ENCODE measurements at regions not wholly inside any gene's neighbourhood (a gene's known extent, or its start where the extent isn't known, plus 50 kb on each side); places are given as distances from the start of the nearest gene placed in this dataset.
A peak's percentile ranks its signal among the peaks of the same experiment; 100 is the strongest.
"Not testable (repeated sequence)": the region's sequence is repeated elsewhere in the genome, so short reads cannot be mapped to it uniquely, and the experiment has no call there.

DNA sequence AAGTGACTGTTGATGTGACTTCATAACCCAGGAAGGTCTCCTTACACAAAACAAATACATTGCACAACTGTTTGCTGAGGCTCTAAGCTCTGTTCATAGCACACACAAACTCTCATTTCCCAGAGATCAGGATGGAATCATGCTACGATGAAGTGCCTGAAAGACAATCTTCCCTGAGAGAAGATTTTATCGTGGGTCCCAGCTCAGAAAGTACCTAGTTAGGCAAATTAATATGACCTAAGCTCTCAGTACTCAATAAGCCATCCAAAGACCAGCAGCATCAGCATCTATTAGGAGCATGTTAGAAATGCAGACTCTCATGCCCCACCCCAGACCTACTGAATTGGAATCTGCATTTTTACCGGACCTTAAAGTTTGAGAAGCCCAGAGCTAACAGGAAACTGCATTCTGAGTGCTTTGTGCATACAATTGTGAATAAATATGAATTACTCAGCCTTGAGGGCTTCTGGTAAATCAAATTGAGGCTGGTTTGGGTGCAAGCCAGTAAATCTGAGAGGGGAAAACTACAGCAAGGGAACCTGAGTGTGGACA, 161.5 kb upstream of the C2CD4B start:
- DNase-seq, result no peak

DNA sequence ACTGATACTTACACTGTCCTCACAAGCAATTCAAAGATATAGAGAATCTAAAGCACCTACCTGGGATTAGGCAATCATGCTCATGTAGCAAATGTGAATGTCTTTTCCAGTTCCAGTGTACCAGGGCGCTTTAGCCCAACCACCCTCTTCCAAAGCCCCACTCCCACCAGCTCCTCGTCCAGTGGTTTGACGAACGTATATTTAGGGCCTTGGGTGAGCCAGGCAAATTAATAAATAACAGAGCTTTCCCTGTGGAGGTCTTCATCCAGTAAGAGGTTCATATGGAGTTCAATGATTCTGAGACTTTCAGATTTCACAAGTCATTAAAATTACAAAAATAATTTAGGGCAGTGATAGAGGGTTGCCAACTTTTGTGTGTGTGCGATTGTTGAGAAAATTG, 162.3 kb upstream of the C2CD4B start:
- DNase-seq, result no peak

DNA sequence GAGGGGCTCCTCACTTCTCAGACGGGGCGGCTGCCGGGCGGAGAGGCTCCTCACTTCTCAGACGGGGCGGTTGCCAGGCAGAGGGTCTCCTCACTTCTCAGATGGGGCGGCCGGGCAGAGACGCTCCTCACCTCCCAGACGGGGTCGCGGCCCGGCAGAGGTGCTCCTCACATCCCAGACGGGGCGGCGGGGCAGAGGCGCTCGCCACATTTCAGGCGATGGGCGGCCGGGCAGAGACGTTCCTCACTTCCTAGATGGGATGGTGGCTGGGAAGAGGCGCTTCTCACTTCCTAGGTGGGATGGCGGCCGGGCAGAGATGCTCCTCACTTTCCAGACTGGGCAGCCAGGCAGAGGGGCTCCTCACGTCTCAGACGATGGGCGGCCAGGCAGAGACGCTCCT, 167.4 kb upstream of the C2CD4B start:
- not testable (repeated sequence) for DNase-seq

DNA sequence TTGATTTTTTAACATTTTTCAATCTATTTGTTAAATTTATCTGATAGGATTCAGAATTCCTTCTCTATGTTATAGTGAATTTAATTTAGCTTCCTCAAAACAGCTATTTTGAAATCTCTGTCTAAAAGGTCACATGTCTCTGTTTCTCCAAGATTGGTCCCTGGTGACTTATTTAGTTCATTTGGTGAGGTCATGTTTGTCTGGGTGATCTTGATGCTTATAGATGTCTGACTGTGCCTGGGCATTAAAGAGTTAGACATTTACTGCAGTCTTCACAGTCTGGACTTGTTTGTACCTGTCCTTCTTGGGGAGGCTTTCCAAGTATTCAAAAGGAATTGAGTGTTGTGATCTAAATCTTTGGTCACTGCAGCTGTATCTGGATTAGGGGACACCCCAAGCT, 169.5 kb upstream of the C2CD4B start:
- no peak for DNase-seq

DNA sequence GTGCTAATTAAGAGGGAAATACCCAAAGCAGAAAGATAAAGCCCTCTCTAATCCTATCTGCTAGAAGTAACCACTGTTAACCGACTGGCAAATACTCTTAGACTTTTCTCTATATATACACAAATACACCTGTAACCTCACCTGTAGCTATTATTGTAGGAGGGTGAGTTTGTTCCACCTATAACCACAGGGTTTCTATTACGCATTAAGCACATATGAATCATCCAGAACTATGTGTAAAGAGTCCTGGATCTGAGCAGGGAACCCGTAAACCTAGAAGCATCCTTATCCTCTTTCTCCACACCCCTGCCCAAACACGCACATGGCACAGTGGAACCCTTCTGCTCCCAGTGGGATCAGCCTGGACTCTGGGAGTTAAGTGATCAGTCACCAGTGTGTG, 172.8 kb upstream of the C2CD4B start:
- no peak for DNase-seq

DNA sequence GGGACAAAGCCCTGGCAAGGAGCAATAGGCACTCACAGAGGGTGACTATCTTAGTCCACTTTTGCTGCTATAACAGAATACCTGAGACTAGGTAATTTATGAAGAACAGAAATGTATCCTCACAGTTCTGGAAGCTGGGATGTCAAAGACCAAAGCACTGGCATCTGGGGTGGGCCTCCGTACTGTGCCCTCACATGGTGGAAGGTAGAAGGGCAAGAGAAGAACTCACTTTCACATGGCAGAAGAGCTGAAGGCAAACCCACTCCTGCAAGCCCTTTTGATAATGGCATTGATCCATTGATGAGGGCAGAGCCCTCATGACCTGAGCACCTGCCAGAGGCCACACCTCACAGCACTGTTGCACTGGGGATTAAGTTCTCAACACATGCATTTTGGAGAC, 173.4 kb upstream of the C2CD4B start:
- DNase-seq, result no peak

DNA sequence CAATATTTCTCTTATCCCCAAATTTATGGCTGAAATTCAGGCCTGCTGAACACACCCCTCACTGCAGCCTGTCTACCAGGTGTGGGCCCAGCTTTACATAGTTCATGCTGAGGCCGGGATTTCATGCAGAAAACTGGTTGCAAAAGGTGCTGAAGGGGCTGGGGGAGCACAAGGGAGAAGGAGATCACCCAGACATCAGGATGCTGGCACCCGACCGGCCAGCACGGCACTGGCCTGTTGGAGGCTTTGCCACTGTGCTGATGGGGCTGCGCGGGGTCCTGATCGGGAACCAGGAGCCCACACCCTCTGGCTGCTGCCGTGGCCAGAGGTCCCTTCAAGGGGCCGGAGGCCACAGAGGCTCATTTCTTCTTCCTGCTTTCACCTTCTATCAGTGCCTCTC, 177.9 kb upstream of the C2CD4B start:
- DNase-seq, result no peak

DNA sequence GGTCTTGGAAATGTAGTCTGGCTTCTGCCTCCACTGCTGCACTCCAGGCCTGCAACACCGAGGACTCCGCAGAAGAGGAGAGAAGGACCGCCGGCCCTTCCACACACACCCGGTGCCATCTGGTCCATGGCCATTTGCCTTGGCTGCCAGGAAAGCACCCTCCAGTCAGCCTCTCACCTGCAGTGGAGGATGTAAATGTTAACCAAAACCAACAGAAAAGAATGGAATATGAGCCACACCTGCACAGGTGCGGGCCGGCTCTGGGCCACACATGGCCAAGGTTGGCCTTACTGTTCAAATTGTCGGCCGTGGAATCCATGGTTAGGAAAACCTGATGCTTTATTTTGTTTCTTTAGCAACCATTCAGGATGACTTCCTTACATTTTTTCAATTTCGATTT, 178.3 kb upstream of the C2CD4B start:
- no peak for DNase-seq

DNA sequence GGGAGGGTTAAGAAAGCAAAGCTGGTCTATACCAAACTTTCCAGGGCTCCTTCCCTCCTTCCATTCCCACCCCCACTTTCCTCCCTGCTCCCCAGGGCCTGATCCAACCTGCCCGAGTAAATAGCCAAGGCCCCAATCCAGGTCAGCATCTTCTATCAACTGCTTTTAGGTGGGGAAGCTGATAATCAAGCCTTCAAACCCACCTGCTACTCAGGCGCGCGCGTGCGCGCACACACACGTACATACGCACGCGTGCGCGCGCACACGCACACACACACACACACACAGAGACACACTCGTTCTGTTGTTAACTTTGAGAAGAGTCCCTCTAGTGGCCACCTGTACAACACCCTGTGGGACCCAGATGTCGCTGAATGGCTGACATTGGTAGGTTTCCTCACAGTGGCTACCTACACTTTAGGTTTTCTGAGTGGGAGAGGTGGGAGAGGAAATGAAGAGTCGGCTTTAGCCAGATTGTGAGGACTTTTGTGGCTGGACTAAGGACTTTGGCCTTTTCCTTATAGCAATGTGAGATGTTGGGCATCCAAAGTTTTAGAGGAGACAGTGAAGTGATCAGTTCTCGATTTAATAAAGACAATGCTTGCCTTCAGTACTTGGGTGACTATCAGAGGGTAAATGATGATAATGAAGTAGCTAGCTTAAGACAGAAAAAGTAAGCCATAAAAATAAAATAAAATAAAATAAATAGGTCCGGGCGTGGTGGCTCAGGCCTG, 179.9 kb upstream of the C2CD4B start:
- peak; percentile 10 to 19 for DNase-seq

DNA sequence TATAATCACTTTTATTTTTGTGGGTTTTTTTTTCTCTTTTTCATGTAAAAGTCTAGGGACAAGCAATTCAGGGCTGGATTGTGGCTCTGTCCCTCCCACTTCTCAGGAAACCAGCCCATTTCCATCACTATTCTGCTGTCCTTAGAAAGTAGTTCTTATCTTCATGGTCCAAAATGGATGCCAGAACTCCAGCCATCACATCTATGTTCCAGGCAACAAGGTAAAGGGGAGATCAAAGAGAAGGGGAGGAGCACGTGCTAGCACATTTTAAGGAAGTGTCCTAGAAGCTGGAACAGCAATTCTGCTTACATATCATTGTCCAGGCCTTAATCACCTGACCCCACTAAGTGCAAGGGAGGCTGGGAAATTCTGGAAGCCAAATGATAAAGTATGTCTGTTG, 181.1 kb upstream of the C2CD4B start:
- DNase-seq, result no peak

DNA sequence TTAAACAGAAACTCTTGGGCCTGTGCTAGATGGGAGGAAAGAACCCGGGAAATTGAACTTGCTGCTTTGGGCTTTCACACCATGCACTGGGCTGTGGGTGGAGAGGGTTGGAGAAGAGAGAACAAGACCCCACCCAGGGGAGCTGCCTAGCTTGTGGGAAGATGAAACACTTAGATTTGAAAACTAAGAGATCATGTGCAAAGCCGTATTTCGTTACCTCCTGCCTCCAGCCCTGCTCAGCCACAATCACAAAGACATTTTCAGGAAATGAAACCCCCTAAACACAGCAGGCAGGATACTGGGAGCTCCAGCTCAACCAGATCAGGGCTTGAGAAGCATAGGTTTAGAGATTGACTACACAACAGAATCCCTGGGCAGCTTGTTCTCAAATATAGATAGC, 183.0 kb upstream of the C2CD4B start:
- no peak for DNase-seq

DNA sequence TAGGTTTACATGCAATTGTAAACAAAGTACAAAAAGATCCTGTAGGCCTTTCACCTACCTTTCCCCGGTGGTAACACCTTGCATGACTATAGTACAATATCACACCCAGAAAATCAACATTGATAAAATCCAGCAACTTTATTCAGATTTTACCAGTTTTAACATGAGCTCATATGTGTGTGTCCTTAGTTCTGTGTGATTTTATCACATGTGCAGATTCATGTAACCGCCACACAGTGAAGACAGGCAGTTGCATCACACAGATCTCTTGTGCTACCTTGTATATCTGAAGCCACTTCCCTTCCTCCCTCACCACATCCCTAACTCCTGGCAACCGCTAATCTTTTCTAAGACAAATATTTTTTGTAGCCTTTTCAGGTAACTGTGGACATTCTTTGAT, 183.5 kb upstream of the C2CD4B start:
- no peak for DNase-seq

DNA sequence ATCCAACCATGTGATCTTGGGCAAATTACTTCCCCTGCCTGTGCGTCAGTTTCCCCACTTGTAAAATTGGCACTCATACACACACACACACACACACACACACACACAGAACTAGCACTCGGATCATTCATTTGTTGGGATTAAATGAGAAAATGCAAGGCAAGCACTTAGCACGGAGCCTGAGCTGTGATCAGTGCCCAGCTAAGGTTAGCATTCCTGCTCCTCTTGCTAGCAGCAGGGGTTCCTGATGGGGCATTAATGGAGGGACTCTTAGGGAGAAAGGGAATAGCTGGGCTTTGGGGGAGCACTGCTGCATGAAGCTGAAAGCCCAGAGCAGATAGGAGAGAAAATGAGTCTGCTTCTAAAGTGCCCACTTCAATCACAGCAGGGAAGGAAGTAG, 187.7 kb upstream of the C2CD4B start:
- no peak for DNase-seq

DNA sequence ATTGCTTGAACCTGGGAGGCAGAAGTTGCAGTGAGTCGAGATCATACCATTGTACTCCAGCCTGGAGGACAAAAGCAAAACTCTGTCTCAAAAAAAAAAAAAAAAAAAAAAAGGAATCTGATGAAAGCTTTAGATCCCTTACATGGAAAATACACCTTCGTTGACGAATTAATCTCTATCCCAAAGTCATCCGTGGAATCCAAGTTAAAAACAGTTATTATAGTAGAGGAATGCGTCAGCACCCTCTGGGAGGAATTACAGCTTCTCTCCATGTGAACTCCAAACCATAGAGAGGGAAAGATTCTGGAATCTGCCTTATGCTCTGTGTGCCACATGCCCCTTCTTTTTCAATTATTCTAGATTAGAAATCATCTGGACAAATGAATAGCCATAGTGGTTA, 192.3 kb upstream of the C2CD4B start:
- no peak for DNase-seq

DNA sequence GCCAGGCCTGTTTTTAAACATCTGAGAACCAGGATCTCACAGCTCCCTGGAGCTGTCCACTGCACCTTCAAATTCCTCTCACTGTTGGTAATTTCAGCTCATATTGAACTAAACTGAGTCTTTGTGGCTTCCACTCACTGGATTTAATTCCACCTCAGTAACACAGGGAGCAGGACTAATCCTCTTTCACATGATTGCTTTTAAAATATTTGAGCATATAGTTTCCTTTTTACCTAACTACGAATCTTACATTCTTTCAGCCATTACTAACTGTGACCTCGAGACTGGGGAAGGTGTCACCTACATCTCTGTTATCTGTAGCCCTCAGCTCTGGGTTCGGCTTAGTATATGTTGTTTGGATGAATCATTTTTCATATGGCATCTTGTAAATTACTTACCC, 194.3 kb upstream of the C2CD4B start:
- no peak for DNase-seq

DNA sequence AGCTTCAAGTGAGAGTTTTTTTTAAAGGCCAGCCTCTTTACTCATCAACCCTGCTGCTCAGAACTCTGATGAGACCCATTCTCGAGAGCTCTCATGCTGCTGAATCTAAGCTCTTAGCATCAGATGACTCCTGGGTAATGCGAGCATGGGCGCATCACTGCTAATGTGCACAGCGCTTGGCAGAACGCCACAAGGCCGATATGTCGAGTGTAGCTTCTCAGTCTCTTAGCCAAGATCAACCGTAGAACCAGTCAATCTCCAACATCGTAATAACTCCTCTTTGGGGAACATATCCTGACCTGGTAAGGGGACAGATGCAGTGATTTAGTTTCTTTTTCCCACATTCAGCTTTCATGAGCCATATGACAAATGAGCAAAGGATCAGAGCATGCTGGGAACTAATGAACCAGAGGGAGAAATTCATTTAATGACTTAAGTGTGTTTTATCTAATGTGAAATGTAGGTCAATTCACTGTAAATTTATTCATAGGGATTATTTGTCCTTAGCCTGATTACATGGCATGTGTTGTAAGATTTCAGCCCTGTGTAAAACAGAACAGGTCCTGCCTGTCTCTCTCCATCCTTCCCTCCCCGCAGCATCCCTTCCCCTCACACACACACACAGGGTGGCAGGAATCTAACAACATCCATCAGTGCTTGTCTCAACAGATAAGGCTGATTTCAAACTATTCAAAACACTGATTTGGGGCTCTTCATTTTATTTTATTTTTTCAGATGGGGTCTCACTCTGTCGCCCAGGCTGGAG, 195.4 kb upstream of the C2CD4B start:
- no peak for DNase-seq

DNA sequence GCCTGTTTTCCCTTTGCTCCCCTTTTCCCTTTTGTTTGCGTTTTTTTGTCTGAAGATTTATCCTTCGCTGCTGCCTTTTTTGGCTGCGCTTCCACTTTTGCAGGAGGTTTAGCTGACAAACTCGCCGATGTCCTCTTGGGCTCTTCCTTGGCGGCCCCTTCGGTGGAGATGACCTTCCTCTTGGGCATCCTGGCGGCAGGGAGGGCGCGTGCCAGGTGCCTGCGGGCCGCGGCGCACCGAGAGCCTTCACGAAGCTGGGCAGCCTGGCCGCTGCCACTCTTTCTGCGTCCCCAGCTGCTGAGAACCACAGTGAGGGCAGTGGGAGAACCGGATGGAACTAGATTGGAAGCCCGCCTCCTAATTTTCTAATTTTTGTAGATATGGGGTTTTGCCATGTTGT, 197.1 kb upstream of the C2CD4B start:
- DNase-seq, result no peak

DNA sequence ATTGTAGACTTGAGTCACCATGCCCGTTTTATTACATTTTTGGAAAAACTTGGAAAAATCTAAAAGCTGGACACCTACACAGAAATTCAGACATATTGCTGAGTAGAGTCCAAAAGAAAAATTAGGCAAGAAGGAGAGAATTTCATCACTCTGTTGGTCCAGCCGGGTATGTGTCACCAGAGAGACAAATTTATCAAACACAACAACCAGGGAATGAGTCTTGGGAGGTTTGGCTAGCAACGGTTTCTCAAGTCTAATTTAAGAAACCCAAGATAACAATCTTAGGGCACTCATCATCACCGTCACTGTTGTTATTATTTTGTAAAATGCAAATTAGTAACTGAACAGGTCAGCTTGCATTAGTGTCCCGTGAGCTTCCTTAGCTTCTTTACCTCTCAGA, 197.5 kb upstream of the C2CD4B start:
- no peak for DNase-seq

DNA sequence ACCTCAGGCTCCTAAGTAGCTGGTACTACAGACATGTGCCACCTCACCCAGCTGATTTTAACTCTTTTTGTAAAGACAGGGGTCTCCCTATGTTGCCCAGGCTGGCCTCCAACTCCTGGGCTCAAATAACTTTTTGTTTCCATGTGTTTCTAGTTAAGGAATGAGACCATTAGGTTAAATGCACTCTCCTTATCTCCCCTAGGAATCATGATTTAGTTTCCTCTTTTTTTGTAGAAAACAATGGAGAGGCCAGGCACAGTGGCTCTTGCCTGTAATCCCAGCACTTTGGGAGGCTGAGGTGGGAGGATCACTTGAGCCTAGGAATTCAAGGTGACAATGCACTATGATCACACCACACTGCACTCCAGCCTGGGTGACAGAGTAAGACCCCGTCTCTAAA, 198.8 kb upstream of the C2CD4B start:
- DNase-seq, result no peak

DNA sequence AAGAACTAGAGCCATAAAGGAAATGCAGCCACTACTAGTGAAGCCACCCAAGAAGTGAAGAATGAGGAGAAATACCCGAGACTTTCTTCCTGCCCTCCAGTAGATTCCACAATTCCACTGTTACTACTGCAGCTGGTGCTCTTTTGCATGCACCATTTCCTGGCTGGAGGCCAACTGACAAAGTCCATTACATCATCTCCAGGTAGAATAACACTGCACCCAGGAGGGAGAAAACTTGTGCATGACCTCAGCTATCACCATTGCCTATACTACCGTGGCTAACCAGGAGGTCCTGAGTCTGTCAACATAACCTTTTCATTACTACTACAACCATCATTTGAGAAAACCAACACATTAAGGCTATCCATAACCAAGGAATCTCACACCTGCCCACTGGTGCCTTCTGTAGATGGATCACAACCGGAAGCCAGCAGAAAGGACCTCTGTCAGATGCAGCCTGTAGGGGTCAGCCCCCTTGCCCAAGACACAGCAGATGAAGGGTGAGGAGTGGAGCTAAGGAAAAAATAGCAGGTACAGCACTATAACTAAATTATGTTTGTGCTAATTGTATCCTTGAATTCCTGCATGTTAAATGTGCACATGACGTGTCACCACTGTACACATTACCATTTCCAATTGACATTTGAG, 200.8 kb upstream of the C2CD4B start:
- DNase-seq, result no peak

DNA sequence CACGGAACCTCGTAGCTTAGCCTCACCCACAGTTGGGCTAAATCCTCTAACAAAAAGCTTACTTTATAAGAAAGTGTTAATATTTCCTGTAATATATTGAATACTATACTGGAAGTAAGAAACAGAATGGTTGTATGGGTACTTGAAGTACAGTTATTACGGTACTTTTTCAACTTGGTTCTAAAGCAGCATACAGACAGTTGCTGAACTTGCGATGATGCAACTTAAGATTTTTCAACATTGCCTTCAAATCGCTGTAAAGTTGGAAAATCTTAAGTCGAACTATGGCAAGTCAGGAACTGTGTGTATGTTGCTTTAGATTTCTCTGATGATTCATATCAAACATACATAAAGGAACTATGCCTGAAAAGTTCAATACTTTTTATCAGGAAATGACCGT, 204.4 kb upstream of the C2CD4B start:
- DNase-seq, result no peak

DNA sequence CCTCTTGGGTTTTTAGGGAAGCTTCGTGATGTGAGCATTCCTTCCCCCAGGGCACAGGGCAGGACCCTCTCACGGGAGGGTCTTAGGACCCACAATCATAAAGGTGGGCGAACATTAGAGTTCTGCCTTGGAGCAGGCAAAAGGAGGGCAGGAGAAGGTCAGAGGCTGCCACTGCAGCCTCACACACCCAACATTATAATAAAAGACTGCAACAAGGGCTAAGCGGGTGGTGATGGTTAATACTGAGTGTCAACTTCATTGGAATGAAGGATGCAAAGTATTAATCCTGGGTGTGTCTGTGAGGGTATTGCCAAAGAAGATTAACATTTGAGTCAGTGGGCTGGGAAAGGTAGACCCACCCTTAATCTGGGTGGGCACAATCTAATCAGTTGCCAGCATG, 206.6 kb upstream of the C2CD4B start:
- DNase-seq, result not testable (repeated sequence)

DNA sequence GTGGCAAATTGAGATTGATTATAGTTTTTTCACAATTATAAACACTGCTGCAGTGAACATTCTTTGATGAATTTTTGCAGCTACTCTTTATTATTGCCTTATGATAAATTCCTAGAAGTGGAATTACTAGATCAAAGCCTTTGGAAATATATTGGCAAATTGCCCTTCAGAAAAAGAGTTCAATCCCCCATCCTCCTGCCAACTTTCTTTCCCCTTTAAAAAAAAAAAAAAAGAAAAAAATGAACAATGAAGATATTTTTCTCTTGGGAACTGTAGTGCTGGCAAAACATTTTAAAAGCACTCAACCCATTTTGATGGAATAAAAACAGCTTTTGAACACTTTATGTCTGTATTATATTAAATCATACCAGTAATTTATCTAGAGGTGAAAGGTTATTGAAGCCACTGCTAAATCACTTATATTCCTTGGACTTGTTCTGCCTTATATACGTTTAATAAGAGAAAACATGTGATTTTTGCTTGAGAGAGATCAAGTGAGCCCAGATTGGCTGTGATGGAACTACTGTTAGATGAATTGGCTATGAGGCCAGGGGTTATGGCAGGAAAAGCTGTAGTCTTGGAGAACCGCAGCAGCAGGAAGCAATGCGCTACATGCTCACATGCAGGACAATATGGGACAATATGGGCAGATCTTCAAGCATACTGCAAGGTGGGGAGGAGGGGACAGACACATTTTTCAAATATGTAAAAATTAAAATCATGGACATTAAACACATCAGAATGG, 212.8 kb upstream of the C2CD4B start:
- DNase-seq, result no peak

All from NCI-H1930 (cell line).